Right renal pelvis (tissue), 4 donors: ENCODE measurements at regions not wholly inside any gene's neighbourhood (a gene's known extent, or its start where the extent isn't known, plus 50 kb on each side); places are given as distances from the start of the nearest gene placed in this dataset.

Experiments used
- DNase-seq, 4 donors: peaks; one replicate each; pipeline ENCODE4 v3.0.0-alpha.2; 2013; ENCODE audit warnings: low read depth in 4 of 4, low spot score in 3 of 4, missing footprints in 1 of 4

DNA sequence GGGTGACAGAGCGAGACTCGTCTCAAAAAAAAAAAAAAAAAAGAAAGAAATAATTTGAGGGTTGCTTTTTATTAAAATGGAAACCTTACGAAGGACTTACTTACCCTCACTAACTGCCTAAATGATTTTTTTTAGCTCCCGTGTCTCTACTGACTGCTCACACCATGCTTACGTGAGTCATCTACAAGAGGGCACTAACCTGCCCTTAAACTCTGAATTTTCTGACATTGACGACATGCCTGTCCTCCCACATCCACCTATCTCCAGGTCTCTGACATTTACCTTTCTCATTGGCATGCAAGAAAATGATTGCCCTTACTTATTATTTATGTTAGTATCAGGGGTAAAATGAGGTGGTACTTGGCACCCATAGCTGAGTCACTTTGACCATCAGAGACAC is 1286.3 kb upstream of the AUTS2 start:
- no peak for DNase-seq

DNA sequence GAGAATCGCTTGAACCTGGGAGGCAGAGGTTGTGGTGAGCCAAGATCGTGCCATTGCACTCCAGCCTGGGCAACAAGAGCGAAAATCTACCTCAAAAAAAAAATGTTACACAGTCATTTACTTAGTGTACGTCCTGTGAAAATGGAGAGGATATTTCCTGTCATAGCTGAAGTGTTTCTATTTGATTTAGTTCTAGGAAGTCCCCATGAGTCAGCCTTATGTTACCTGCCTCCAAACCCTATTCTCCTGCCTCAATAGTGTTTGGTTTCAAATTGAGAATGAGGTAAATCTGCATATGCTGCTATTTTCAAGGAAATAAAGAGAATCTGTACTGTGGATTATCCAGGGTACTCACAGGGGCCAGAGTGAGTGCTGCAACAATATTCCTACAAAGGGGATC is 1284.5 kb upstream of the AUTS2 start:
- DNase-seq = no peak

DNA sequence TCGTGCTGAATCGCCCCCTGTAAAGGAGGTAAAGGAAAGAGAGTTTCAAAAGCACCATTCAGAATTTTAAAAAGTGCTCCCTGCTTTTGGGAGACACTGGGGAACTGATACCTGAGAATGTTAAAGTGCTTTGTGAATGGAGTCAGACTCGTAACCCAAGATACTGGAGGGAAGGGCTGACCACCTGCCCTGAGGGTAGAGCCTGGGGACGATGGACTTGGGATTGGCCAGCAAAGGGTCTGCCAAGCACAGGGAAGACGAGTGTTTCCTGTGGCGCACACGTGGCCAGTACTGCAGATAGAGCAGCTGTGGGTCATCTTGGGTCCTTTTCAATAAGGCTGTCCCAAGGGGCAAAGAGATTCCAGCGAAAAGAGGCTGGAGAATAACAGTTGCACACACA is 1284.1 kb upstream of the AUTS2 start:
- no peak for DNase-seq

DNA sequence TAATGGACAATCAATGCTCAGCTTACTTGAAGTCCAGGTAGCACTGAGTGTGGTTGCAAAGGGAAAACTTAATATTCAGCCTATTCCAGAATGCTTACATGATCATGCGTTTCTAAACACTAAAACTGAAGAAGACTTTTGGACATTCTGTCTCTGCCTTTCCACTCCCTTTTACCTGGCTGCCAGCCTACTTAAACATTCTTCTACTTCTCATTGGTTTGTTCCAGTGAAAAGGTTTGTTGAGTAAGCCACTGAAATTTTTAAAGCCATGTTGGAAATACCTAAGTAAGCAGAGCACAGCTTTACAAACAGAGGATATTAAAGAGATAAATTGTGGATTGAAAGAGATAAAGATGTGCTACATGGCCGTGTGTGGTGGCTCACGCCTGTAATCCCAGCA is 1280.8 kb upstream of the AUTS2 start:
- DNase-seq = no peak

DNA sequence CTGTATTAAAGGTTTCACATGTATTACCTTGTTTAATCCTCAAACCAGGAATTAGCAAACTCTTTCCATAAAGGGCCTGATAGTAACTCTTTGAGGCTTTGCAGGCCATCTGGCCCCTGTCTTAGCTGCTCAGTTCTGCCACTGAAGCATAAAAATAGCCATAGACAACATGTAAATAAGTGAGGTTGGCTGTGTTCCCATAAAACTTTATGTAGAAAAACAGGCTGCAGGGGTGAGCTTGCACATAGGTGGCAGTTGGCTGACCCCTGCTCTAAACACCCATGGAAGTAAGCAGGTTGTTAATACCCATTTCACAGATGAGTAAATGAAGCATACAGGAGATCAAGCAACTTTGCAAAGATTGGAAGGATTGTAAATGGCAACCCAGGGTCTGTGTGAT is 1279.2 kb upstream of the AUTS2 start:
- no peak for DNase-seq

DNA sequence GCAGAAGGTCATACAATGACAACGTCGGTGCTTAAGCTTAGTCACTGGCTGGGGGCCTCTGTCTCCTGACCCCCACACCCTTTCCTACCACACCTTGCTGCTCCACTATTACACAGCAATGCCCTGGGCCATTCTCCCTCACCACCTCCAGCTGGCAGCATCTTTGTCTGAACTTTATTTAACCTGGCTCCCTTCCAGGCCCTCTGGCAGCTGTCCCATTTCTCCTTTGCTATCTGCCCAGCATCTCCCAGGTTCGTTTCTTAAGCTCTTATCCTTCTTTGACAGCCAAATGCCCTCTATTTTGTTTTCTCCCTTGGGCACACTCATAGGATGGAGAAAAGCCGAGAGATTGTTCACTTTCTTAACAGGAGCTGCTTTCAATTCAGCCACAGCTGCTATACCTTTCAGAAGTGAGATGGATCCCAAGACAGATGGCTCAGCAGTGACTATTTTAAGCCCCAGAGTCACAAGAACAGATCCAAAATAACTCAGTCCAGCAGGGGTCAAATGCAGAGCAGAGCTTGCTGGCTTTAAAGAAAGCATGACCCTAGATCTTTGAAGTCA is 1277.1 kb upstream of the AUTS2 start:
- DNase-seq = peak in 3 of 4 donors; percentile 10 to 43 (median 12)

DNA sequence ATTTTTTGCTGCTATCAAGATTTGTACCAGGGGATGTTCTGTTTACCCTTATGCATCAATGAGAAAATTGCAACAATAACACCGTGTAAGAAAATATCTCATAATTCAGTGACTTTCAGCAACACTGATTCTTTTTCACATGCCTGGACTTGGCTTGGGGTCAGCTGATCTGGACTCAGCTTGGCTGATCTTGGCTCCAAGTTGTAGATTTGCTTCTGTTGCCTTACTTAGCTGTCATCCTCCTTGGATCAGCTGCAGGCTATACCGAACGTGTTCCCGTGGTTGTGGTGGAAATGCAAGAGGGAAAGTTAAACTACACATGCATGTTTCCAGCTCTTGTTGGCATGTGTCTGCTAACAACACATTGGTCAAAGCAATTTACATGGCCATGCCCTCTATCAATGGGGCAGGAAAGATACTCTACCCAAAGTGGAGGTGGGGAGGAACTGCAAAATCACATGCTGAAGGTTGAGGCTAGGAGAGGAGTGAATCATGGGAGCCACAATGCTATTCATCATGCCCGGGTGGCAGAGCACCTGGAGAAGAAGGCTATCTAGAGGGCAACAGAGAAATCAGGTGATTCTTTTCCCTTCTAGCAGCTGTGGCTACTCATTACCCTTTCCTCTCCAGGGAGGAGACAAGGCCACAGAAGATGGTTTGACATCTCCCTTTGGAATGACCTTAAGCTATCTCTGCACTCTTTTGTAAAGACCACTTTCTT is 1276.3 kb upstream of the AUTS2 start:
- no peak for DNase-seq

DNA sequence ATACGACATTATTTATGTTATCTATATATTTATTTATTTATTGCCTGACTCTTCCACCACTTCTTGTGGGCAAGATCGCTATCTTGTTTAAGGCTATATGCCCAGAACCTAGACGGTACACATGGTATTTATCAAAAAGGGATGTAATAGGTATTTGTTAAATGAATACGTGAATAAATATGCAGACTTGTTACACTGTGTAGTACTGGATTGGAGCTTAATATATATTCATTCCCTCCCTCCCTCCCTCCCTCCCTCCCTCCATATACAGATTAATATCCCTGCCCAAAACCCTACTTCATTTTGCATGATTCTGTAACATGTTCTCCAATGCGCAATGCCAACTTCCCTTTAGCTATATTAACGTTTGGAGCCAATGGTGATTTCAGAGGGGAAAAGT is 1273.7 kb upstream of the AUTS2 start:
- no peak for DNase-seq

DNA sequence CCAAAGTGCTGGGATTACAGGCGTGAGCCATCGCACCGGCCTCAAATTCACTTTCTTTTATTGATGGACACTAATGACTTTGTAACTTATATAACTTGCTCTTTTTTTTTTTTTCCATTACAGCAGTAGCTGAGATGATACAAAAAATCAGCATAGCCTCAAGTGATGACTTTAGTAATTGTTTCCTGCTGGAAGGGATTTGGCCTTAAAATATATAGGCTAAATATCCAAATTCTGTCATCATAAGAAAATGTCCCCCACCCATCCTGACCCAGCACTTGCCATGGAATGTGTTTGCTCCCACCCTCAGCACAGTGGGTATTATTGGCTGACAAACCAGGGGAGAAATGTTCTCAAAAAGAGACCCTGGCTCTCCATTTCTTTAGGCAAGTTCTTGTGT is 1264.1 kb upstream of the AUTS2 start:
- no peak for DNase-seq

DNA sequence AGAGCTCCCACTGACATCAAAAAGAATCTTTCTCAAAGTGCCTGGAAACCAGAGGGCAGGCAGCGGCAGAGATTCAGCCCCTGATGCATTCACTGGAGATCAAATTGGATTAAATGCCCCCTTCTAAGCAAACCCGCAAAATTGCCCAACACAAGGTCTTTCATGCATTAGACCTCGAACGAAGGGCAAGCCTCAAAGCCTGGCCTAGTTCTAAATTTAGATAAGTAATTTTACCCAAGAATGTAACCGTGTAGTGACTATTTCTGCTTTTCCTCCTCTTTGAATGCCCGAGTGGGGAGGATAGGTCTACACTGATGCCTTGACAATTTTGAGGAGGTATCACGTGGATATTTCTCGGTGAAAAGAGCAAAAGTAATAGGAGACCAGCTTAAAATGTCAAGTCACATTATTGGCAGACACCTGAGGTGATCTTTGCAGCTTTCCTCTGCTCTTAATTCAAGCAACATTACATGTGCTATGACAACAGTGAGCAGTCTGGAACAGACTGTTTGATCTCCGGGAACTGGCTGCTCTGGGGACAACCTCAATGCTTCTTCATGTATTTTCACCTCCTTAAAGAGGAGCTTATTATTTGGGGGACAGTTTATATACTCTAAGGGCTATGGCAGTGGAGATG is 1263.5 kb upstream of the AUTS2 start:
- no peak for DNase-seq

DNA sequence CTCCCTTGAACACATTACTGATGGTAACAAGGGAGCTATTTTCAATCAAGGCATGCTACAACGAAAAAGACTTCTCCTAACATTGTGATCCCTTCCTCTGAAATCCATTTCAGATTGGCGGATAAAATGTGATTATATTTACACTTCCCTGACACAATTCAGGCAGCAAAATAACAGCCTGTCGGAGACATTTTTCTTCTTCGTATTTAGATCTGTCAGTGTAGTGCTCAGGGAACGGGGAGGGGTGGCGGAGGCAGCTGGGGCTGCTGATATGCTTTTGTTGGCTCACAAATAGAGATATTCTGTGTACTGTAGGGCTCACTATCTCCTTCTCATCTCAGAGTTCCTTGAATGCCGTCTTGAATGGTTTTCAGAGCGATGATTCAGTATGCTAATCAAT is 1261.7 kb upstream of the AUTS2 start:
- no peak for DNase-seq

DNA sequence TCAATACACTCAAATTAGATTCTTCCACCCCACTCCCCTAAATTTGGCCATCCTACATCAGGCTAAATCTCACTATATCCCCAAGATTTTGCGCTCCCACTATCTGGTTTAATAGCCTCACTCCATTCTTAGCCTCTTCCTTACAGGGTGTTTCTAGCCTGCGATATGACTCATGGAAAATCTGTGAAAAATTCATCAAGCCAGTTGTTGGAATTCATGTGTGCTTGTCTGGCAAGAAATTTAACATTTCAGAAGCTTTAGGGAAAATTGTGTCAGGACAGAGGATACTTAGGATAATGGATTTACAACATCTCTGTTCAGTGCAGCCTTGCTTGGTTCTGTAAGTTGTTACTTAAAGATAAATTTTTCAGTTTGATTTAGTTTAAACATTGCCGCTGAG is 1249.9 kb upstream of the AUTS2 start:
- no peak for DNase-seq

DNA sequence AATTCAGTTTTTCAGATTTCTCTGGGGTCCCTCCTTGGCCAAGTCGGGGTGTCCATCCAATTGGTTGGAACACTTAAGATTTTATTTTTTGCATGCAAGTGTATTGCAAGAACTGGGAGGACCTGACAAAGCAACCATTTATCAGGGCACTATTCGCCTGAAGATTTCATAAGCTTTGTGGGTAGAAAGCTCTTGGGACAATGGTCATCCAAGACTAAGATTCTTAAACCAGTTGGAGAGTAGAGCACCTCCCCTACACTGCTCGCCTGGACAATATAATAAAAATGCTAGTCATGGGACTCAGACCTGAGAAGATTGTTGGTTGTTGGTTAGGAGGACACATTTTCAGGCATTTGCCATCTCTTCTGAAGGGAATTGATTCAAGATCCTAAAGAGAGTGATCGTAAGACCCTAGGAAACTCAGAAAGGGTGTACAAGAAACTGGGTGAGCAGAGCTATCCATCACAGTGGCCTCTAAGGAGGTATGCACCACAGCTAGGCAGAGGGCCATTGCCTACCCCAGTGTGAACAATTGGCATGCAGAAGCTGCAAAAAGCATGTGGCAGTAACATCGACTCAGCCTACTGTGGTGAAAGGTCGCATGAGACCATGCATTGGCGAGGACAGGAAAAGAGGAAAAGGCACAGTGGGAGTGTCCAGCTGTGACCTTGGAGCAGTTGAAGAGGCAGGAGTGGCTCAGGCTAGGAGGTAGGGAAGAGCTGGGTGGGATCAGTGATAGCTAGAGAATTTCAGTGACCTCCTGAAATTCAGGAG is 1235.3 kb upstream of the AUTS2 start:
- DNase-seq = no peak

DNA sequence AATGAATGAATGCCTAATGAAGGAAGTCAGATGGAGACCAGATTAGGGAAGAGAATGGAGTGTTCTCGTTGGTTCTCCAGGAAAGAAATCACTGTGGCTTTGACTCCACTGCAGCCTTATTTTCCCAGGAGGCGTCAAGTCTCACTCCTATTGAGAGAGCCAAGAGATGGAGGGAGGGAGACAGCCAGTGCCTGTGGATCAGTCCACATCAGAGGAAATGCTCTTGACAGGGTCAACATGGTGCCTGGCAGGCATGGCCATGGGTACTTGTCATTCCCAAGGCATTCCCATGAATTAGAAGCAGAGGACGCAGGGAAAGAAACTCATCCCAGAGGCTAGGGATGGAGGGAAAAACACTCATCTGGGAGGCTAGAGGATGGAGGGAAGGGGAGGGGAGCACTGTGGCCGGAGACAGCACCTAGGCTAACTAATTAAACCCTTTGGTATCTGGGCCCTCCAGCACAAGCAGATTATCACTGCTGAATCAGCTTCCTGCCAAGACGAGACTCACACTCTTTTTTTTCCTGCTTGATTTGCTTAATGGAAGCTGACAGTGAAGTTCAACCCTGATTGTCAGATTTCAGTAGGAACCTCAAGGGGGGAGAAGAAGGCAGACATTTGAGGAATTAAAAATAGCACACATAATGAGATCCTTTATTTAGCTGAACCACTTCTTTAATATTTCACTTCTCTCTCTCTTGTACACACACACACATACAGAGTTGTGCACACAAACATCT is 1233.2 kb upstream of the AUTS2 start:
- no peak for DNase-seq

DNA sequence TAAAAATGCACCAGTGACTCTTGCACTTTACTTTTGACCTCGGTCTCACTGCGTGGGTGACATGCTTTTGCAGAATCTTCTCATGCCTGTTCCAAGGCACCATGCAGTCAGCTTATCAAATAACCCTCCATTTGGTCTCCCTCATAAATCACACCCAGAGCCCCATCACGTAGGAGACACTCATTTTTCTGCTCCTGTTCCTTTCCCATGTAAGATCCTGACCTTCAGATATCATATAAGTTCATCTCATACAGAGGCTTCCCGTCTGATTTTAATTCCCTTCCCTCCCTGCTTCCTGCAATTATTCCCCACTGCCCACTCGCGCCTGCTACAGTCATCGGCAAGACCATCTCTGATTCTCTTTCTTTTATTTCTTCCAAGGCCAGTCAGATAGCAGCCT is 1226.3 kb upstream of the AUTS2 start:
- no peak for DNase-seq

DNA sequence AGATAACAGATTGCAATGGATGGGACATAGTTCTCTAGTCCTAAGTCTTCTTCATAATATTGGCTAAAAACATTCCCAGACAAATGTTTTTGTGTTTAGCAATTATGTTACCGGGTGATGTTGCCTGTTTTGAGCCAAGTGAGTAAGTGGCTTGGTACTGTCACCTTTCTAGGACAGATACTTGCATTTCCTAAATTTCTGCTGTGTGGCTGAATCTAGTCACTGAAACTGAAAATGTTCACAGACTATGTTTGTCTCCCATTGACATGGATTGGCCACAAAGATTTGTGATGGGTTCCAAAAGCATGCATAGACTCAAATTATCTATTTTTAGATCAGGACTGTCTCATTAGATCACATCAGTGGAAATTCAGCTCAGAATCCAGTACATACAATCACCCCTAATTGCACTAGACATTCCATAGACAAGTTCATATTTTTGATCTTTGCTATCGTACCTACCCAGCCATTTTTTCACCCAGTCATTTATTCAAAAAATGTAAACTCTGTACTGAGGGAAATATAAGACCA is 1222.1 kb upstream of the AUTS2 start:
- DNase-seq = no peak

DNA sequence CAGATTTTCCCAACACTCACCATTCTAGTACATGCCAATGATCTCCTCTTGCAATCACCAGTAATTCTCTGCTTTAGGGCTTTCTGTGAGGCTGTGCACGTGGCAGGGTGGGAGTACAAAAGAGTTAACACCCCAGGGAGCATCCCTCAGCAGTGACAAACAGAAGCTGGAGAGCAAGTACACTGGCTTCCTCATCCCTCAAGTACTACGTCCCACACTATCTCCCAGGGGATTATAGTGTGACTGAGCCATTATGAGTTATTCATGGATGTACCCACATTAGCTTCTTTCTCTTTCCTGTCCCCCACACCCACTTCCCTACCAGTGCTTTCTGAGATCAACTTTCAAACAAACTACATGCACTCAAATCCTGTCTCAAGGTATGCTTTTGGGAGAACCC is 1216.5 kb upstream of the AUTS2 start:
- no peak for DNase-seq

DNA sequence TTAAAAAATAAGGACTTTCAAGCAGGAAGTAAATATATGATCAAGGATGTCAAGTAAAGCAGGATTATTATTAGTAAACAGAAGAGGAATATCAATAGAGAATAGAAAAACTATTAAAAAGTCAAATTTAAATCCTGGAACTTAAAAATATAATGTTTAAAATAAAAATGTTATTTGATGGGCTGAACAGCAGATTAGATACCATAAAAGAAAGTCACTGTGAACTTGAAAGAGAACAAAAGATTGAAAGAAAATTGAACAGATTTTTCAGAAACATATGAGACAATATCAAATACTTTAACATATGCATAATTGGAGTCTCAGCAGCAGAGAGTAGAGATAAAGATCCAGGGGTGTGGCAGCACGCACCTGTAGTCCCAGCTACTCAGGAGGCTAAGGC is 1213.7 kb upstream of the AUTS2 start:
- no peak for DNase-seq

DNA sequence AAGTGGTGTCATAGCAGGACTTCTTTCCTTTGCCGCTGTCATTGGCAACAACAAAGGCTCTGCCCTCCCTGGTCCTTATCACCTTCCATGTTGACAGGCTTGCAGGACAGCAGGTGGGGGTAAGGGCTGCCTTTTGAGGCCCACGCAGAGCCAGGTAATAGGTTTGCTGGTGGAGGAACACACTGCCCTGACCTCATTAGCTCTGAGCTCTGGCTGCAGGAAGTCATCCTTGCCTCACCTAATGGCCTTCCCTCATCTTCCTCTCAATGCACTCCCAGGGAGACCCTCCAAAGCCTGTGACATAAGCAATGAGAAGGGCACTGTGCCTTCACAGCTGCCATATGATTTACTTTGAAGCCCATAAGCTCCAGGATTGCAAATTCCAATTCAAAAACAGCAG is 1205.2 kb upstream of the AUTS2 start:
- DNase-seq = no peak

DNA sequence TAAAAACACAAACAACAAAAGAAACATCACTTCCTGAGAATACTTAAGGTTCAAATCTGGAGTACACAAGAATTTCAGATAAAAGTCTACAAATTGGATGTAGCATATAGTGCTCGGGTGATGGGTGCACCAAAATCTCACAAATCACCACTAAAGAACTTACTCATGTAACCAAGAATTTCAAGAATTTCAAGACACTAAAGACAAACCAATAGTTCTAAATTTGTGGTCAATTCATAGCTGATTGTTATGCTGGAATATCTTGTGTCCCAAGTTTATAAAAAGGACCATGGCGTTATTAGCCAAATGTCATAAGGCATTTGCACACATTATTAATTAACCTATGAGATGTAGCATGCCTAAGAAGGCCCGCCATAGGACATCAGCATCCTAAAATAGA is 1204.1 kb upstream of the AUTS2 start:
- DNase-seq = no peak
